CD8-positive, alpha-beta memory T cell (primary cell): ENCODE measurements at regions not wholly inside any gene's neighbourhood (a gene's known extent, or its start where the extent isn't known, plus 50 kb on each side); places are given as distances from the start of the nearest gene placed in this dataset.
A peak's percentile ranks its signal among the peaks of the same experiment; 100 is the strongest.

Source experiments
- CTCF ChIA-PET: fragments of 350-600 bp; sonication (Branson Sonifier 250); formaldehyde crosslinking; loops from one replicate; lab custom pipeline; 2021; ENCODE audit warnings: antibody characterized with exemption; lab: Charles Lee
- POLR2A ChIA-PET: fragments of 350-600 bp; sonication (Branson Sonifier 250); formaldehyde crosslinking; loops from one replicate; lab custom pipeline; 2021; ENCODE audit warnings: antibody characterized with exemption; lab: Charles Lee
- DNase-seq, 5 donors: peaks; one replicate each; pipeline versions ENCODE4 v3.0.0 to v3.0.0-alpha.2; 2020 to 2022; ENCODE audit warnings: mixed read lengths in 1 of 5
- H3K27ac ChIP-seq: one replicate; pipeline ENCODE4 v1.7.0; 2013; ENCODE audit warnings: low read depth, mild to moderate bottlenecking, low read length, moderate library complexity
- H3K27me3 ChIP-seq: 2 replicates; pipeline ENCODE4 v1.7.0; 2013; ENCODE audit warnings: low read length, mild to moderate bottlenecking; ENCODE audit not compliant: insufficient read depth, poor library complexity, severe bottlenecking
- H3K36me3 ChIP-seq: 2 replicates; pipeline ENCODE4 v1.7.0; 2013; ENCODE audit warnings: mild to moderate bottlenecking, low read length, moderate library complexity; ENCODE audit not compliant: insufficient read depth
- H3K4me1 ChIP-seq: 2 replicates; pipeline ENCODE4 v1.7.0; 2013; ENCODE audit warnings: mild to moderate bottlenecking, low read length, moderate library complexity; ENCODE audit not compliant: insufficient read depth
- H3K4me3 ChIP-seq: 2 replicates; pipeline ENCODE4 v1.7.0; 2013; ENCODE audit warnings: mild to moderate bottlenecking, low read length
- H3K9me3 ChIP-seq: 2 replicates; pipeline ENCODE4 v1.7.0; 2013; ENCODE audit warnings: mild to moderate bottlenecking, low read length
- H3K27ac Mint-ChIP-seq, 8 donors: one replicate each; pipeline ENCODE4 v1.8.0; 2020 to 2021; ENCODE audit warnings: mixed read lengths in 8 of 8, mild to moderate bottlenecking in 6 of 8, inconsistent platforms in 3 of 8, moderate library complexity in 3 of 8
- H3K27me3 Mint-ChIP-seq, 2 donors: one replicate each; pipeline ENCODE4 v1.8.0; 2020 to 2021; ENCODE audit warnings: mixed read lengths in 2 of 2, mild to moderate bottlenecking in 1 of 2, moderate library complexity in 1 of 2
- H3K36me3 Mint-ChIP-seq, 3 donors: one replicate each; pipeline ENCODE4 v1.8.0; 2020 to 2021; ENCODE audit warnings: mixed read lengths in 3 of 3, inconsistent platforms in 1 of 3, mild to moderate bottlenecking in 1 of 3
- H3K4me1 Mint-ChIP-seq, 3 donors: one replicate each; pipeline ENCODE4 v1.8.0; 2020 to 2021; ENCODE audit warnings: mixed read lengths in 3 of 3, inconsistent platforms in 1 of 3, mild to moderate bottlenecking in 1 of 3
- H3K4me3 Mint-ChIP-seq, 7 donors: one replicate each; pipeline ENCODE4 v1.8.0; 2020 to 2021; ENCODE audit warnings: mixed read lengths in 7 of 7, mild to moderate bottlenecking in 6 of 7, moderate library complexity in 4 of 7, inconsistent platforms in 2 of 7
- H3K9me3 Mint-ChIP-seq, 5 donors: one replicate each; pipeline ENCODE4 v1.8.0; 2020 to 2022; ENCODE audit warnings: mixed read lengths in 5 of 5, mild to moderate bottlenecking in 3 of 5, moderate library complexity in 2 of 5, inconsistent platforms in 1 of 5

DNA sequence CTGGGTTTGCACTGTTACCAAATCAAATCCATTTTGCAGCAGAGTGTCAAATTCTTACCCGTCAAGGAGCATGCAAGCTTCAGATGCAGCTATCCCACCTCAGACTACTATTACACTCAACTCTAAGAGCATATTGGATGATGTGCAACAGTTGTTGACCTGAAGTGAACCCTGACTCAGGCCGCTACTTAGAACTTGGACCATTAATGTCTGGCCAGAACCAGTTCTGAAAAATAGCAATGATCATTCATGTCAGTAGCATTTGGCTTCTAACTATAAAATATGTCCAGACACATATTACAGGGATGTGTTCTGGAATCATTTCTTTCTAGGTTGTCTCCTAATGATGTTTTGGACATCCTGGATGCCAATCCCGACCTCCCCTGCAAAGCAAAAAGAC is 135.5 kb upstream of the PKDCC start:
- no peaks in the 10 kb centered on the region for H3K9me3 Mint-ChIP-seq
- H3K27me3 Mint-ChIP-seq, result peaks cover 2 to 9% of the 10 kb centered on the region in 2 donors
- no peak overlapping the region for H3K4me3 ChIP-seq
- H3K9me3 ChIP-seq, result no peaks in the 10 kb centered on the region
- peaks cover 9 to 14% (median 12%) of the 10 kb centered on the region in 3 donors for H3K4me1 Mint-ChIP-seq
- no peaks in the 10 kb centered on the region for H3K4me1 ChIP-seq
- H3K36me3 ChIP-seq, result no peaks in the 10 kb centered on the region
- no peak overlapping the region for H3K27ac ChIP-seq
- no peaks in the 10 kb centered on the region for H3K27me3 ChIP-seq
- CTCF ChIA-PET, result no interaction called here
- no peak for DNase-seq
- POLR2A ChIA-PET, result no interaction called here
- no peak overlapping the region for H3K27ac Mint-ChIP-seq
- no peak overlapping the region for H3K4me3 Mint-ChIP-seq
- peaks cover 0 to 9% (median 3%) of the 10 kb centered on the region in 3 donors for H3K36me3 Mint-ChIP-seq

DNA sequence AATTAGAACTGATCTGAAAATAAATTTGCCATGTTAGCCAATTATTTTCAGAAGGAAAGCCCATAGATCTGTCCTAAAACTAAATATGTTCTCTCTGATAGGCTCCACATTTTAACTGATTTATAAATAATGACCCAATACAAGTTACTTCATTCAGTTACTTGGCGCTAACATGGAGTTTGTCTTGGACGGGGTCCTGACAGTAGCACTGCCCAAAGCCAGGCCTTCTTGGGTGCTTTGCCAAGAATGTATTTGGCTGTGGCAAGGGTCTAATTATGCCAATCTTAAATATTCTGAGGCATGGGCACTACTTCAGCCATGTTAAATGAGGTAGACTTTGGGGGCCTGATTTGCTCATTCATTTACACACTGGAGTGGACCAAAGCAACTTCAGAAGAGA is 135.0 kb upstream of the PKDCC start:
- Histone ChIP-seq H3K9me3 (no peaks in the 10 kb centered on the region), H3K4me3 (no peak overlapping the region), H3K4me1 (no peaks in the 10 kb centered on the region), H3K27ac (no peak overlapping the region), H3K36me3 (no peaks in the 10 kb centered on the region), H3K27me3 (no peaks in the 10 kb centered on the region)
- POLR2A ChIA-PET, result no interaction called here
- Mint-ChIP-seq H3K27ac (no peak overlapping the region), H3K27me3 (peaks cover 2 to 8% of the 10 kb centered on the region in 2 donors), H3K36me3 (peaks cover 0 to 9% (median 3%) of the 10 kb centered on the region in 3 donors), H3K4me3 (no peak overlapping the region), H3K9me3 (no peaks in the 10 kb centered on the region), H3K4me1 (peaks cover 9 to 14% (median 12%) of the 10 kb centered on the region in 3 donors)
- no peak for DNase-seq
- CTCF ChIA-PET, result no interaction called here

DNA sequence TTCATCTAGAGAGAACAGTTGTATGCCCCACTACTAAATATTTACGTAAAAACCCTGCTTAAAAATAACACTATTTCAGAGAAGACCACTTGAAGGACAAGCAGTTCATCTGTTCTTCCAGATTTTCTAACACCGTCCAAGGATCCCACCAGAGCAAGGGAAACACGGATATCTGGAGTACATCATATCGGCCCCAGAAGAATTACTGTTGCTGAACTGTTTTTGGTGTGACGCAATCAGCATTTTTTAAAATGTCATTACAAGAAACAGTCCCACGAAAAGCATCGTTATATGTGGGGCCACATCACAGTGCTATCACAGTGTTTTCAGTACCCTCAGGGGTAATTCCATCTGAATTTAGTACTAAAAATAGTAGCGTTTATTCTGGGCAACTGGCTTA is 134.5 kb upstream of the PKDCC start:
- Histone ChIP-seq H3K4me1 (no peaks in the 10 kb centered on the region), H3K4me3 (no peak overlapping the region), H3K27me3 (no peaks in the 10 kb centered on the region), H3K36me3 (no peaks in the 10 kb centered on the region), H3K27ac (no peak overlapping the region), H3K9me3 (no peaks in the 10 kb centered on the region)
- POLR2A ChIA-PET, result no interaction called here
- H3K36me3 Mint-ChIP-seq, result peaks cover 0 to 9% (median 3%) of the 10 kb centered on the region in 3 donors
- H3K4me1 Mint-ChIP-seq, result peaks cover 4 to 10% (median 8%) of the 10 kb centered on the region in 3 donors
- H3K27ac Mint-ChIP-seq, result no peak overlapping the region
- CTCF ChIA-PET, result no interaction called here
- peaks cover 0 to 8% of the 10 kb centered on the region in 2 donors for H3K27me3 Mint-ChIP-seq
- H3K9me3 Mint-ChIP-seq, result no peaks in the 10 kb centered on the region
- DNase-seq, result no peak
- H3K4me3 Mint-ChIP-seq, result no peak overlapping the region

DNA sequence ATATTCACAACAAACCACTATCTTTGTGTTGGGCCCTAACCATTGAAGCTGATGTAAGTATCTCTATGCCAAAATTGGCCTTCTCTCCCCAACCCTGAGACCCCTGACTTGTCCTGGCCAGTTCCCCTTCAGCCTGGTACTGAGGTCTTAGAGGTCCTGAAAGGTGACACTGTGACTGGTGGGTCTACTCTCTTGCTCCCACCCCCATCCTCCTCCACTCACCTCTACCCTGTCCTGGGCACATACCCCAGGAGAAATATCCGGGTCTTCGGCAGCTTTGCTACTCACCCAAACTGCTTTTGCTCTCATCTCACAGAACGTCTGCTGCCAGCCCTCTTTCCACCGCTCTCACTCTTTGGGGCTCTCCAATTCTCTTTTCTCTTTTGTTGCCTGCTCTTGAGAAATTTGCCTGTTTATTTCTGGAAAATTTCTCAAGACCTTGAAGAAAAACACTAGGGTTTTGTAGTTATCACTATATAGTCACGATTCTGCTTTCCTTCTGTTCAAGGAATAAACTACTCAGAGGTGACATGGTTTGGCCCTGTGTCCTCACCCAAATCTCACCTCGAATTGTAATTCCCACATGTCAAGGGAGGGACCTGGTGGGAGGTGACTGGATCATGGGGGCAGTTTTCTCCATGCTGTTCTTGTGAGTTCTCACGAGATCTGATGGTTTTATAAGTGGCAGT is 133.8 kb upstream of the PKDCC start:
- Mint-ChIP-seq H3K36me3 (peaks cover 0 to 9% (median 3%) of the 10 kb centered on the region in 3 donors), H3K9me3 (no peaks in the 10 kb centered on the region), H3K4me1 (peaks cover 4% of the 10 kb centered on the region in 3 donors), H3K27me3 (peaks cover 0 to 8% of the 10 kb centered on the region in 2 donors), H3K27ac (peak overlapping the region in 1 of 8 donors; percentile 47), H3K4me3 (no peak overlapping the region)
- Histone ChIP-seq H3K4me3 (no peak overlapping the region), H3K27me3 (no peaks in the 10 kb centered on the region), H3K27ac (no peak overlapping the region), H3K9me3 (no peaks in the 10 kb centered on the region), H3K4me1 (no peaks in the 10 kb centered on the region), H3K36me3 (no peaks in the 10 kb centered on the region)
- CTCF ChIA-PET, result no interaction called here
- POLR2A ChIA-PET, result no interaction called here
- DNase-seq, result no peak

DNA sequence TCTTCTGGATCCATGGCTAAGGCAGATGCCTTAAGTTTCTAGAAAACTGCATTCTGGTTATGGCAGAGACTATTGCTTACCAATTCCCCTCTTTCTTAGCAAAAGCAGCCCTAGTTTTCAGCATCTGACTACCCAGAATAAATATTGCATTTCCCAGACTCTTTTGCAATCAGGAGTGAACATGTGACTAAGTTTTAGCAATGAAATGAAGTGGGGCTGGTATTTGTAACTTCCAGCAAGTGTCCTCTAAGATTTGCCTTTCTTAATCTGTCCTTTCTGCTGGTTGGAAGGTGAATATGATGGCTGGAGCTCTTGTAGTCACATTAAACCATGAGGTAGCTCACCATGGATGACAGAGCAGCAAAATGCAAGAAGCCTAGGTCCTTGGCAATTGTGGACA is 132.9 kb upstream of the PKDCC start:
- Histone ChIP-seq H3K27me3 (no peaks in the 10 kb centered on the region), H3K36me3 (no peaks in the 10 kb centered on the region), H3K4me3 (no peak overlapping the region), H3K9me3 (no peaks in the 10 kb centered on the region), H3K27ac (no peak overlapping the region), H3K4me1 (no peaks in the 10 kb centered on the region)
- Mint-ChIP-seq H3K4me3 (no peak overlapping the region), H3K27ac (peak overlapping the region in 1 of 8 donors; percentile 21), H3K9me3 (no peaks in the 10 kb centered on the region), H3K4me1 (no peaks in the 10 kb centered on the region), H3K27me3 (peaks cover 0 to 8% of the 10 kb centered on the region in 2 donors), H3K36me3 (peaks cover 0 to 9% (median 3%) of the 10 kb centered on the region in 3 donors)
- CTCF ChIA-PET, result no interaction called here
- DNase-seq, result no peak
- POLR2A ChIA-PET, result no interaction called here

DNA sequence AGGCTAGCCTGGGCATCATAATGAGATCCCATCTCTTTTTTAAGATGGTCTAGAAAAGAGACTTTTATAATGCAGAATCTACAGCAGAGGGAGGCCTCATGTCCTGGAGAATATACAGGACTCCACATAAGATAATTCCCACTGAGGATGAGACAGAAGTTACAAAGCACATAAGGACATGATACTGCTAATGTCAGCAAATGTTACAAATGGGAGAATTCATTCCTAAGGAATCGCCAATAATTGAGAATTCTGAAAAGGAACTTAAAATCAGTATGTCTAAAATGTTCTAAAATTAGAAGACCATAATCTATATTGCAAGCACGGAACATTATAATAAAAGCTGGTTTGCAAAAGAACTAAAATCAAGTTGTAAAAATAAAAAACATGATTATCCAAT is 131.6 kb upstream of the PKDCC start:
- H3K27me3 Mint-ChIP-seq, result peaks cover 0 to 8% of the 10 kb centered on the region in 2 donors

DNA sequence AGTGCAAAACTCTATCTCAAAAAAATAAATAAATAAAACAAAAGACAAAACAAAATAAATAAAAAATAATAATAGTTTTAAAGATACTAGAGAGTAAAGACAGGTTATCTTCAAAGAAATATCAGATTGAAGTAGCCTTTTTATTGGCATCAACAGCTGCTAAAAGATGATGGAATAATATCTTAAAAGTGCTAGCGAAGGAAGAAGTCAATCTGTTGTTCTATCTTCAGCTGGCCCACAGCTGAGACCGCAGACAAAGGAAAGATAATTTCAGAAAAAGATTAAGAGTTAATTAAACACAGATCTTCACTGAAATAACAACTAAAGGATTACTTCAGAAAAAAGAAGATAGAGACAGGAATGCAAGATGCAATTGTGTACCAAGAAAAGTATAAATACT is 130.2 kb upstream of the PKDCC start:
- Mint-ChIP-seq H3K9me3 (no peaks in the 10 kb centered on the region), H3K27ac (peak overlapping the region in 1 of 8 donors; percentile 46)
- H3K4me1 ChIP-seq, result no peaks in the 10 kb centered on the region

More for the DNA sequence above, 131.6 kb upstream of the PKDCC start:
- Mint-ChIP-seq H3K4me1 (no peaks in the 10 kb centered on the region), H3K9me3 (no peaks in the 10 kb centered on the region), H3K4me3 (no peak overlapping the region), H3K36me3 (peaks cover 0 to 15% (median 3%) of the 10 kb centered on the region in 3 donors), H3K27ac (no peak overlapping the region)
- H3K9me3 ChIP-seq, result no peaks in the 10 kb centered on the region
- no peaks in the 10 kb centered on the region for H3K36me3 ChIP-seq
- no peaks in the 10 kb centered on the region for H3K27me3 ChIP-seq
- no peak for DNase-seq
- no peaks in the 10 kb centered on the region for H3K4me1 ChIP-seq
- no peak overlapping the region for H3K27ac ChIP-seq
- CTCF ChIA-PET, result no interaction called here
- POLR2A ChIA-PET, result no interaction called here
- H3K4me3 ChIP-seq, result no peak overlapping the region

DNA sequence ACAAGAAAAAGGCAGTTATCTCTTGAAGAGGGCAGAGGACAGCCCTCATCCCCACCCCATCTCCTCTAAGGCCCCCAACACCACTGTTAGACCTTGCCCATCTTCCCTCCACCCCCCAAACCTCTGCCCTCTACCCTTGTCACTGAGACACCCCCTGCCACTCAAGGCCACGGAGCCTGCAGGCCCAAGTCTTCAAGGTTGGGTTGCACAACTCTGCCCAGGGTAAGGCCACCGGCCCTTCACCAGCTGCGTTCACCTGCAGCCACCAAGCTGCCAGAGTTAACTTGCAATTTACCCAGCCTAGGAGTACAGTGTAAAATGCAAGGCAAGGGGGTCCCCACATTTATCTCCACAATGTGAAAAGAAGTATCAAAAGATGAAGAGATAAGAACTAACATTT is 128.7 kb upstream of the PKDCC start:
- H3K27ac ChIP-seq, result no peak overlapping the region
- H3K27me3 Mint-ChIP-seq, result peaks cover 0 to 6% of the 10 kb centered on the region in 2 donors
- no peaks in the 10 kb centered on the region for H3K9me3 ChIP-seq
- H3K4me1 ChIP-seq, result no peaks in the 10 kb centered on the region
- no peaks in the 10 kb centered on the region for H3K36me3 ChIP-seq
- H3K27ac Mint-ChIP-seq, result peak overlapping the region in 1 of 8 donors; percentile 26
- H3K36me3 Mint-ChIP-seq, result peaks cover 0 to 17% (median under 1%) of the 10 kb centered on the region in 3 donors
- H3K9me3 Mint-ChIP-seq, result no peaks in the 10 kb centered on the region
- DNase-seq, result no peak
- CTCF ChIA-PET, result no interaction called here
- no peak overlapping the region for H3K4me3 ChIP-seq
- H3K4me1 Mint-ChIP-seq, result no peaks in the 10 kb centered on the region
- POLR2A ChIA-PET, result no interaction called here
- no peaks in the 10 kb centered on the region for H3K27me3 ChIP-seq
- H3K4me3 Mint-ChIP-seq, result no peak overlapping the region

More for the DNA sequence above, 130.2 kb upstream of the PKDCC start:
- H3K36me3 ChIP-seq, result no peaks in the 10 kb centered on the region
- no peaks in the 10 kb centered on the region for H3K4me1 Mint-ChIP-seq
- H3K4me3 Mint-ChIP-seq, result no peak overlapping the region
- H3K9me3 ChIP-seq, result no peaks in the 10 kb centered on the region
- ChIA-PET POLR2A (no interaction called here), CTCF (no interaction called here)
- no peak overlapping the region for H3K4me3 ChIP-seq
- no peak overlapping the region for H3K27ac ChIP-seq
- DNase-seq, result no peak
- H3K27me3 ChIP-seq, result no peaks in the 10 kb centered on the region
- peaks cover 0 to 8% of the 10 kb centered on the region in 2 donors for H3K27me3 Mint-ChIP-seq
- peaks cover 0 to 19% (median 3%) of the 10 kb centered on the region in 3 donors for H3K36me3 Mint-ChIP-seq
